Chondrocyte (in vitro differentiated cells): ENCODE measurements at regions not wholly inside any gene's neighbourhood (a gene's known extent, or its start where the extent isn't known, plus 50 kb on each side); places are given as distances from the start of the nearest gene placed in this dataset.

ENCODE experiments used
- DNase-seq: peaks from one replicate; pipeline ENCODE4 v3.0.0; 2021; ENCODE audit warnings: mixed read lengths, low spot score
- H3K27ac Mint-ChIP-seq: one replicate; pipeline ENCODE4 v1.8.0; 2021; ENCODE audit warnings: mild to moderate bottlenecking, moderate library complexity, mixed read lengths; ENCODE audit not compliant: unreplicated experiment
- H3K27me3 Mint-ChIP-seq: 2 replicates; pipeline ENCODE4 v1.8.0; 2021; ENCODE audit warnings: low read depth, mixed read lengths
- H3K36me3 Mint-ChIP-seq: 2 replicates; pipeline ENCODE4 v1.8.0; 2021; ENCODE audit warnings: low read depth, mixed read lengths
- H3K4me1 Mint-ChIP-seq: 2 replicates; pipeline ENCODE4 v1.8.0; 2021; ENCODE audit warnings: low read depth, mild to moderate bottlenecking, mixed read lengths
- H3K4me3 Mint-ChIP-seq: one replicate; pipeline ENCODE4 v1.8.0; 2021; ENCODE audit warnings: mild to moderate bottlenecking, moderate library complexity, mixed read lengths; ENCODE audit not compliant: unreplicated experiment
- H3K9me3 Mint-ChIP-seq: 2 replicates; pipeline ENCODE4 v1.8.0; 2021; ENCODE audit warnings: low read depth, mixed read lengths
- CTCF ChIP-seq: fragments of 200-600 bp; sonication (generic); IDR thresholded peaks from 2 replicates; pipeline ENCODE4 v1.5.0; 2021; ENCODE audit warnings: antibody characterized with exemption, mild to moderate bottlenecking, moderate library complexity

DNA sequence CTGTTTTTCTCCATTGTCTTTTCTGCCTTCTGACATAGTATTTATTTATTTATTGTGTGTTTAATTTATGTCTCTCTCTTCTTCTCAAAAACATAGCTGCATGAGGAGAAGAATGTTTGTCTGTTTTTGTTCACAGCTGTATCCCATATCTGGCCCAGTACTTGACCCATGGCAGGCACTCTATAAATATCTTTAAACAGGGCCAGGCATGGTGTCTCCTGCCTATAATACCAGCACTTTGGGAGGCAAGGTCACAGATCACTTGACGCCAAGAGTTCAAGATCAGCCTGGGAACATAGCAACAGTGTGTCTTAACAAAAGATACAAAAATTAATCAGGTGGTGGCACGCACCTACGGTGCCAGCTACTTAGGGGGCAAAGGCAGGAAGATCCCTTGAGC, 361.3 kb upstream of the KLHL29 start:
- no peak for DNase-seq
- Mint-ChIP-seq H3K9me3 (no peaks in the 10 kb centered on the region), H3K4me1 (no peaks in the 10 kb centered on the region), H3K27me3 (peaks cover 9% of the 10 kb centered on the region), H3K36me3 (peaks cover 1% of the 10 kb centered on the region), H3K4me3 (no peak overlapping the region), H3K27ac (no peak overlapping the region)
- no peak for TF ChIP-seq CTCF

GRCh38 chr2:23026671-23027070, 358.3 kb upstream of the KLHL29 start:
- no peak for TF ChIP-seq CTCF
- no peak for DNase-seq
- peaks cover 10% of the 10 kb centered on the region for H3K27me3 Mint-ChIP-seq
- peaks cover 1% of the 10 kb centered on the region for H3K36me3 Mint-ChIP-seq
- no peaks in the 10 kb centered on the region for H3K4me1 Mint-ChIP-seq
- H3K9me3 Mint-ChIP-seq, result no peaks in the 10 kb centered on the region
- H3K27ac Mint-ChIP-seq, result no peak overlapping the region
- no peak overlapping the region for H3K4me3 Mint-ChIP-seq

GRCh38 chr2:23027396-23027795, 357.6 kb upstream of the KLHL29 start:
- no peaks in the 10 kb centered on the region for H3K9me3 Mint-ChIP-seq
- H3K27me3 Mint-ChIP-seq, result peaks cover 13% of the 10 kb centered on the region
- H3K27ac Mint-ChIP-seq, result no peak overlapping the region
- no peak for TF ChIP-seq CTCF
- peaks cover 1% of the 10 kb centered on the region for H3K36me3 Mint-ChIP-seq
- no peaks in the 10 kb centered on the region for H3K4me1 Mint-ChIP-seq
- DNase-seq, result no peak
- H3K4me3 Mint-ChIP-seq, result no peak overlapping the region

DNA sequence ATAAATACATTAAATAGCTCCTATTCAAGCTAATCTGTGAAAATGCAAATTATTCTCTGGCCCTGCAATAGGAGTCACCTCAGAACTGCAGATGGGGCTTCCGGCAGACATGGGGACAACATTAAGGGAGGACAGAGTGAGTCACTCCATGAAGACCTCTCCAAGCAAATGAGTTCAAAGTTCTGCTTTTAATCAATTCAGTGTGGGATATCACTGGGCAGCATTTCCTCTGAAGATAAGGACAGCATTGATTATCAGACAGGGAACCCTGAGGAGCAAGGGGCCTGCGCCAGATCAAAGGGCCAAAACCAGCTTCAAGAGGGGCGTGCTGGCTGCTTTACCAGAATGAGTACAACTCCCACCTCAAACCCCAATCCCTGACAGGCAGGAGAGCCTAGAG, 356.9 kb upstream of the KLHL29 start:
- TF ChIP-seq CTCF, result no peak
- Mint-ChIP-seq H3K4me3 (no peak overlapping the region), H3K27ac (no peak overlapping the region), H3K4me1 (no peaks in the 10 kb centered on the region), H3K9me3 (no peaks in the 10 kb centered on the region), H3K36me3 (peaks cover 1% of the 10 kb centered on the region), H3K27me3 (peaks cover 13% of the 10 kb centered on the region)
- DNase-seq, result no peak

DNA sequence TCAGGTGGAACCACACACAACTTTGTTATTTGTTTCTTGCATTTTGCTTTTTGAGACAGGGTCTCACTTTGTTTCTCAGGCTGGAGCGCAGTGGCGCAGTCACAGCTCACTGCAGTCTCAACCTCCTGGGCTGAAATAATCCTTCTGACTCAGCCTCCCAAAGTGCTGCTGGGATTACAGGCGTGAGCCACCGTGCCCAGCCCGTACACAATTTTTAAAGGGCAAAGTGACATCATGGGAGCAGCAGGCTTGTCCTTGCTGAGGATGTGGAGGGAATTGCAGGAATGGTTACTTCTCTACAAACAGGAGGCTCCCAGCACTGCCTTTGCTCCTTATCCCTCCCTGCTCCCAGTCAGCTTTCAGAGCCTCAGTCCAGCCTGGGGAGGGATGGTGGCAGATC, 355.9 kb upstream of the KLHL29 start:
- TF ChIP-seq CTCF, result no peak
- Mint-ChIP-seq H3K4me3 (no peak overlapping the region), H3K9me3 (no peaks in the 10 kb centered on the region), H3K27ac (no peak overlapping the region), H3K4me1 (no peaks in the 10 kb centered on the region), H3K36me3 (peaks cover 1% of the 10 kb centered on the region), H3K27me3 (peaks cover 13% of the 10 kb centered on the region)
- DNase-seq, result no peak
